ENCODE measurements at regions not wholly inside any gene's neighbourhood (a gene's known extent, or its start where the extent isn't known, plus 50 kb on each side); places are given as distances from the start of the nearest gene placed in this dataset.

DNA sequence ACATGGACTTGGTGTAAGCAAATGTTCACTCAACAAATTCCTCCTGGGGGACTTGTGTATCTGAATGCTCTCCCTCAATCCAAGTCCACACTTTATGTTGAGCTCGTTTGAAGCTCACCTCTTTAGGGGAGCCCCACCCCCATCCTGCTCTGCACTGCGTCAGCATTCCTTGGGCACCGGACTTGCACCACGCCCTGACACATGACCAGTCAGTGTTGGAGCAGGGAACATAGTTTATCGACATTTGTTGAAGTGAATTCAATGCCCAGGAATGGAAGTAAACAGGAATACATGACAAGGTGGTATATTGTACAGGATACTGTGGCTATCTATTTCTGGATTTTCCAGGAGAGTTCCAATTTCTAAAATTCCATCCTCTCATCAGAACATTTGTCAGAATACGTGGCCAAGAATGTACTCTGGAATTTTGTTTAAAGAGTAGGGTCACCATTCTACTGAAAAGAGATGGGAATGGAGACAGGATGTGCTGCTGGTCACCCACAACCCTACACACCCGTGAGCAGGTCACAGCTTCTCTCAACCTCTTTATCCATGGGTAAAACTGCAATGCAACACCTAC lies 60.0 kb upstream of the LNX1 start (continued):
- TF ChIP-seq, protein P1, sequence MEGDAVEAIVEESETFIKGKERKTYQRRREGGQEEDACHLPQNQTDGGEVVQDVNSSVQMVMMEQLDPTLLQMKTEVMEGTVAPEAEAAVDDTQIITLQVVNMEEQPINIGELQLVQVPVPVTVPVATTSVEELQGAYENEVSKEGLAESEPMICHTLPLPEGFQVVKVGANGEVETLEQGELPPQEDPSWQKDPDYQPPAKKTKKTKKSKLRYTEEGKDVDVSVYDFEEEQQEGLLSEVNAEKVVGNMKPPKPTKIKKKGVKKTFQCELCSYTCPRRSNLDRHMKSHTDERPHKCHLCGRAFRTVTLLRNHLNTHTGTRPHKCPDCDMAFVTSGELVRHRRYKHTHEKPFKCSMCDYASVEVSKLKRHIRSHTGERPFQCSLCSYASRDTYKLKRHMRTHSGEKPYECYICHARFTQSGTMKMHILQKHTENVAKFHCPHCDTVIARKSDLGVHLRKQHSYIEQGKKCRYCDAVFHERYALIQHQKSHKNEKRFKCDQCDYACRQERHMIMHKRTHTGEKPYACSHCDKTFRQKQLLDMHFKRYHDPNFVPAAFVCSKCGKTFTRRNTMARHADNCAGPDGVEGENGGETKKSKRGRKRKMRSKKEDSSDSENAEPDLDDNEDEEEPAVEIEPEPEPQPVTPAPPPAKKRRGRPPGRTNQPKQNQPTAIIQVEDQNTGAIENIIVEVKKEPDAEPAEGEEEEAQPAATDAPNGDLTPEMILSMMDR (conservative IDR thresholded peaks at IDR 0.05; ENCODE audit: low read depth in 2 of 2) = no peak
- TF ChIP-seq JUNB (IDR thresholded peaks at IDR 0.05; ENCODE audit: unreplicated experiment) (no peak), CREB1 (CRISPR knock-in tag; IDR thresholded peaks at IDR 0.05; ENCODE audit: low read depth) (no peak)
- TF ChIP-seq, protein P2, sequence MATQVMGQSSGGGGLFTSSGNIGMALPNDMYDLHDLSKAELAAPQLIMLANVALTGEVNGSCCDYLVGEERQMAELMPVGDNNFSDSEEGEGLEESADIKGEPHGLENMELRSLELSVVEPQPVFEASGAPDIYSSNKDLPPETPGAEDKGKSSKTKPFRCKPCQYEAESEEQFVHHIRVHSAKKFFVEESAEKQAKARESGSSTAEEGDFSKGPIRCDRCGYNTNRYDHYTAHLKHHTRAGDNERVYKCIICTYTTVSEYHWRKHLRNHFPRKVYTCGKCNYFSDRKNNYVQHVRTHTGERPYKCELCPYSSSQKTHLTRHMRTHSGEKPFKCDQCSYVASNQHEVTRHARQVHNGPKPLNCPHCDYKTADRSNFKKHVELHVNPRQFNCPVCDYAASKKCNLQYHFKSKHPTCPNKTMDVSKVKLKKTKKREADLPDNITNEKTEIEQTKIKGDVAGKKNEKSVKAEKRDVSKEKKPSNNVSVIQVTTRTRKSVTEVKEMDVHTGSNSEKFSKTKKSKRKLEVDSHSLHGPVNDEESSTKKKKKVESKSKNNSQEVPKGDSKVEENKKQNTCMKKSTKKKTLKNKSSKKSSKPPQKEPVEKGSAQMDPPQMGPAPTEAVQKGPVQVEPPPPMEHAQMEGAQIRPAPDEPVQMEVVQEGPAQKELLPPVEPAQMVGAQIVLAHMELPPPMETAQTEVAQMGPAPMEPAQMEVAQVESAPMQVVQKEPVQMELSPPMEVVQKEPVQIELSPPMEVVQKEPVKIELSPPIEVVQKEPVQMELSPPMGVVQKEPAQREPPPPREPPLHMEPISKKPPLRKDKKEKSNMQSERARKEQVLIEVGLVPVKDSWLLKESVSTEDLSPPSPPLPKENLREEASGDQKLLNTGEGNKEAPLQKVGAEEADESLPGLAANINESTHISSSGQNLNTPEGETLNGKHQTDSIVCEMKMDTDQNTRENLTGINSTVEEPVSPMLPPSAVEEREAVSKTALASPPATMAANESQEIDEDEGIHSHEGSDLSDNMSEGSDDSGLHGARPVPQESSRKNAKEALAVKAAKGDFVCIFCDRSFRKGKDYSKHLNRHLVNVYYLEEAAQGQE (IDR thresholded peaks at IDR 0.05; ENCODE audit: unreplicated experiment) = no peak

DNA sequence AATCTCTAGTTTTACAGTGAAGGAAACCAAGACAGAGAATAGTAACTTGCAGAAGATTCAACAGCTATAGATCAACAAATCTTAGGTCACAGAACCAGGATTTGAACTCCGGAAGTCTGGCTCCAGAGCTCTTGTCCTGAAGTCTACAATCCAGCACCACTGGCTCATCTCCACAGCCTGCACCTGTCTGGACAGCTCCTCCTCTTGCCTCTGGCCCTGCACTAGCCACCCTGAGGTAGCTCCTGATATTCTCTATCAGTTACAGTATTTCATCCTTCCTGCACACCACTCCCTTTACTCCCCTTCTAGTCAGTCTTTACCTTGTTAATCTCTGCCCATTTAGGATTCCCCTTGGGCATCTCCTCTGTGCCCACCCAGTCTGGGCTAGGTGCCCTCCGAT lies 58.1 kb upstream of the LNX1 start:
- H3K9me2 ChIP-seq (ENCODE audit: insufficient read depth) = no peaks in the 10 kb centered on the region
- no peaks in the 10 kb centered on the region for H3K27me3 ChIP-seq (ENCODE audit: insufficient read depth)
- H3K4me1 Mint-ChIP-seq = peaks cover 12% of the 10 kb centered on the region
- H3K36me3 ChIP-seq (ENCODE audit: insufficient read depth) = no peaks in the 10 kb centered on the region
- no peak for ATAC-seq
- no peaks in the 10 kb centered on the region for H3F3A ChIP-seq (replicated peaks; ENCODE audit: low read depth)
- H3K9me3 Mint-ChIP-seq = no peaks in the 10 kb centered on the region
- H3K36me3 Mint-ChIP-seq (ENCODE audit: low read depth) = no peaks in the 10 kb centered on the region
- DNase-seq (ENCODE audit: low spot score) = no peak
- H3K79me2 ChIP-seq (replicated peaks; ENCODE audit: insufficient read depth) = no peaks in the 10 kb centered on the region
- H3K4me3 ChIP-seq = no peak overlapping the region
- no peak overlapping the region for H3K4me3 Mint-ChIP-seq
- no peak overlapping the region for H3K27ac ChIP-seq (ENCODE audit: low read depth)
- H3K27ac Mint-ChIP-seq = no peak overlapping the region
- H3K27me3 Mint-ChIP-seq (ENCODE audit: insufficient read depth, low read depth, poor library complexity) = peaks cover 2% of the 10 kb centered on the region
- H2AFZ ChIP-seq = no peak overlapping the region
- no peaks in the 10 kb centered on the region for H3K4me1 ChIP-seq (ENCODE audit: insufficient read depth)
- H3K4me2 ChIP-seq = no peak overlapping the region
- no peaks in the 10 kb centered on the region for H4K20me1 ChIP-seq (replicated peaks; ENCODE audit: insufficient read depth)
- TF ChIP-seq, protein P1 (conservative IDR thresholded peaks at IDR 0.05; ENCODE audit: low read depth in 2 of 2) = no peak
- TF ChIP-seq POLR2AphosphoS5 (IDR thresholded peaks at IDR 0.05; ENCODE audit: low read depth) (no peak), NANOG (IDR thresholded peaks at IDR 0.05; ENCODE audit: borderline replicate concordance) (no peak), CREB1 (CRISPR knock-in tag; IDR thresholded peaks at IDR 0.05; ENCODE audit: low read depth) (no peak), ZNF331 (CRISPR knock-in tag; IDR thresholded peaks at IDR 0.05; ENCODE audit: low read depth) (no peak), JUNB (IDR thresholded peaks at IDR 0.05; ENCODE audit: unreplicated experiment) (no peak), EZH2phosphoT487 (IDR thresholded peaks at IDR 0.05; ENCODE audit: unreplicated experiment) (no peak)
- TF ChIP-seq, protein P2 (IDR thresholded peaks at IDR 0.05; ENCODE audit: unreplicated experiment) = no peak
- TF ChIP-seq, protein P3, sequence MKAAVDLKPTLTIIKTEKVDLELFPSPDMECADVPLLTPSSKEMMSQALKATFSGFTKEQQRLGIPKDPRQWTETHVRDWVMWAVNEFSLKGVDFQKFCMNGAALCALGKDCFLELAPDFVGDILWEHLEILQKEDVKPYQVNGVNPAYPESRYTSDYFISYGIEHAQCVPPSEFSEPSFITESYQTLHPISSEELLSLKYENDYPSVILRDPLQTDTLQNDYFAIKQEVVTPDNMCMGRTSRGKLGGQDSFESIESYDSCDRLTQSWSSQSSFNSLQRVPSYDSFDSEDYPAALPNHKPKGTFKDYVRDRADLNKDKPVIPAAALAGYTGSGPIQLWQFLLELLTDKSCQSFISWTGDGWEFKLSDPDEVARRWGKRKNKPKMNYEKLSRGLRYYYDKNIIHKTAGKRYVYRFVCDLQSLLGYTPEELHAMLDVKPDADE (IDR thresholded peaks at IDR 0.05) = no peak

All from GM23338 (cell line).